NCI-H146 (cell line): ENCODE measurements at regions not wholly inside any gene's neighbourhood (a gene's known extent, or its start where the extent isn't known, plus 50 kb on each side); places are given as distances from the start of the nearest gene placed in this dataset.
"Not testable (repeated sequence)": the region's sequence is repeated elsewhere in the genome, so short reads cannot be mapped to it uniquely, and the experiment has no call there.

ENCODE experiments used
- DNase-seq: peaks from one replicate; lab custom pipeline; 2025; lab: John Stamatoyannopoulos, UW

DNA sequence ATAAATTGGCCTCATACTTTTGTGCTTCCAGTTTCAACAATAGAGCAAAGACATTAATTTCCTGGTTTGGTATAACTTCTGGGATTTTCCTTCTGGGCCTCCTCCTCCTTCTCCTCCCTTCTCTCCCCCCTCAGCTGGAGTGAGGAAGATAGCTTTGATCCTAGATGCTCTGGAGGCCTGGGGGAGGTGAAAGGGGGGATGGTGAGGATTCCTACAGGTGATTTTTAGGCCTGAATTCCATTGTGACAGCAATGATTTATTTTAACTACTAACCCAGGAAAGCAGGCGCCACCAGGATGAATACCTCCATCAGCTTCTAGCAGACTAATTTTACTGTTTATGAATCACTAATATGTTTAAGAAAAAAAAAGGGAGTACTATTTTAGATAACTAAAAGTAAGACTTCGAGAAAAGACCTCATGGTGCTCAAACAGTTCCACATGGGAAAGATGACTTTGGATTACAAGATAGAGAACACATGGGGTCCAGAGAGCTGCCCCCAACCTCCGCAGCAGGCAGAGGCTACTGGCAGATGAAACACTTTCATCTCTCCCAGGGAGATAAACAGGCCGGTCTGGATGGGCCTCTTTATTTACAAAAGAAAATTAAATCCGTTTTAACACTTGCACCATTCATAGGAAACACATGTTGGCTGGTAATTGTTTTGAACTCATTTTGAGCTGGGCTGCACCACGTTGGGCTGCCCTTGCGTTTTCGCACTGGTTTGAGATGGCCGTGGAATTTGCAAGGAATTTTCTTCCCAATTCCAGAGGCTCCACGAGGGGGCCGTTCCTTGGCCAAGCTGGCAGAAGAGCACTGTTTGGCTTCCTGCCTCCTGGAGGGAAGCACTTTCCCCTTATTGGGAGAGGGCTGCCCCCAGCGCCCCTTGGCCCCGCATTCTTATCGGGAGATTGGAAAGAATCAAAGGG is 125.1 kb upstream of the STX18 start:
- DNase-seq: no peak

- DNase-seq: no peak
These were observed 124.3 kb upstream of the STX18 start for GRCh38 chr4:4666187-4666586.

DNA sequence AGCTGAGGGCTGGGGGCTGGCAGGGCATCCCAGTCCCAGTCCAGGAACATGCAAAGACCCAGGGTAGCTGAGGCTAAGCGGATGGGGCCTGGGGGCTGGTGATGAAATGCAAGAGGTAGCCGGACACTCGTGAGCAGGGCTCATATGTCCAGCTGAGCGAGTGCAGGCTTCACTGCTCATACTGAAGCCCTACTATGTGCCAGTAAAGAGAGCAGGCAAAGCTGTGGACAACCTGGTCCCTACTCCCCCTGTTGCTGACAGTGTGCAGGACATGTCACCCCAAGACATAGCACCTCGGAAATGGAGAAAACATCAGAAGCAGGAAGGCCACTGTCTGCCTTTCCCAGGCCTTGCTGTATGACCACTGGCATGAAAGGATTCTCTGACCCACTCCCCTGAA is 122.4 kb upstream of the STX18 start:
- no peak for DNase-seq

- DNase-seq: no peak
These were observed 121.2 kb upstream of the STX18 start for GRCh38 chr4:4663028-4663427.

- DNase-seq: no peak
These were observed 120.4 kb upstream of the STX18 start for GRCh38 chr4:4662230-4662629.

DNA sequence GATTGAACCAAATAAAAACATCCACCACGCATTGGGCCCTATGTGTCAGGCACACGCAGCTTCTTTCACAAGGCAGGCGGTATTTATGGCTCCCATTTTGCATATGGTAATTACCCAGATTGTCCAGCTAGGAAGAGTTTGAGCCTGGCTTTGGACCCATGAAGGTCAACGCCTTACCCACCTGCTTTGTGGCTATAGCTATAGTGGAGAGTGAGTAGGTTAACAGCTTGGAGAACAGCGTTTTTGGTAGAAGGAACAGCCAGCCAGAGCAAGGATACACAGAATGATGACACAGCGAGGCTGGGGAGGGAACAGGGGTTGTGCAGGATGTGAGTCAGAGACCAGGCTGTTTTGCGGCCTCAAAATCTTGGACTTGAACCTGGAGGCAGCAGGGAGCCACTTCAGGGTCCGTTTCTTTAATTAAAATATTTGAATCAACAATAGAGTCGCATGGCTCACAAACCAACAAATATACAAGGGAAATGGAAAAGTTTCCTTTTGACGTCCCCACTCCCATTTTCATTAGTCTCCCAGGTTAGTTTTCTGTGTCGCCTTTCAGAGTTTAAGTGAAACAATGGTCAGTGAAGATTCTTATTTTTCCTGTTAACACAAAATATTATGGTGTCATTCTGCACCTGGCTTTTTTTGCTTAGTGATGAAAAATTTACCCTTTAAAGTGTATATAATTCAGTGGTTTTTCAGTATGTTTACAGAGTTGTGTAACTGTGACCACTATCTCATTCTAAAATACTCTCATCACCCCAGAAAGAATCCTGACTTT is 118.2 kb upstream of the STX18 start:
- DNase-seq: no peak

GRCh38 chr4:4658052-4658451 is 116.2 kb upstream of the STX18 start:
- no peak for DNase-seq

DNA sequence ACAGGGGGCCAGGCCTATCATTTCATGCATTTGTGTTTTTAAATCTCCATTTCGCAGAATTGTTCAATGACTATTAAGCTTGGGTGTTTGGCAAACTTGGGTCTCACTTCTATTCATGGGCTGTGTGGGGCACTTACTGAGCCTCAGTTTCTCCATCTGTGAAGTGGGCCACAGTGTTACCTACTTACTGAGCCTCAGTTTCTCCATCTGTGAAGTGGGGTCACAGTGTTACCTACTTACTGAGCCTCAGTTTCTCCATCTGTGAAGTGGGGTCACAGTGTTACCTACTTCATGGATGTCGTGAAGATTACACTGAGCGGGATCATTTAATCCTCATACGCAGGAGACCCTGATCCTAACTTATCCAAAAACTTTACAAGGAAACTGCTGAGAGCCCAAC is 115.1 kb upstream of the STX18 start:
- DNase-seq: no peak

- DNase-seq: no peak
These were observed 114.1 kb upstream of the STX18 start for GRCh38 chr4:4655901-4656300.

DNA sequence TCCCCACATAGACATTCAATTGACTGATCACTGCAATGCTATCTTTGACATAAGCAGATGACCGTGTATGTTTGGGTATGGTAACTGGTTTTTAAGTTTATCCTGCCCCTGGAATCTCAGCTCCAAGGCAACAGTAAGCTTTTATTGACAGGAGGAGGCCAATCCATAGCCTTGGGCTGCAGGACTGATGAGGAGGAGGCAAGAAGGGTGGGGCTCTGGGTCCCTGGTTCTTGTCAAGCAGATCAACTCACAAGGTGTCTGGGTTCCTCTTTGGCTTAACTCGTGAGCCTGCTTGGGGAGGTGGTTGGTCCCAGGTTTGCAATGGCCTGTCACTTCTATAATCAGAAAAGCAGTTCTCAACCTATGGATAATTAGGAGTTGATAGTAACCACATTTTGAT is 113.2 kb upstream of the STX18 start:
- no peak for DNase-seq

GRCh38 chr4:4651811-4652755 is 110.2 kb upstream of the STX18 start:
- no peak for DNase-seq

GRCh38 chr4:4647041-4647440 is 105.2 kb upstream of the STX18 start:
- DNase-seq: no peak

GRCh38 chr4:4645743-4646142 is 103.9 kb upstream of the STX18 start:
- no peak for DNase-seq

DNA sequence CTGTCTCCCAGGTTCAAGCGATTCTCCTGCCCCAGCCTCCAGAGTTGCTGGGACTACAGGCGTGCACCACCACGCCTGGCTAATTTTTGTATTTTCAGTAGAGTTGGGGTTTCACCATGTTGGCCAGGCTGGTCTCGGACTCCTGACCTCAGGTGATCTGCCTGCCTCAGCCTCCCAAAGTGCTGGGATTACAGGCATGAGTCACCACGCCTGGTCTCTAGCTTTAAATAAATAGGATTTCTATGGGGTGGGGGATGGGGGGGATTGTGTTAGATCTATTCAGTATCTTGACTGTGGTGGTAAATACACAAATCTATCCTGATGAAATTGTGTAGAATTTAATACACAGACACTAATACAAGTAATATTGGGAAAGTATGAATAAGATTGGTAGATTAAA is 102.4 kb upstream of the STX18 start:
- not testable (repeated sequence) for DNase-seq

- not testable (repeated sequence) for DNase-seq
These were observed 101.9 kb upstream of the STX18 start for GRCh38 chr4:4643743-4644142.

DNA sequence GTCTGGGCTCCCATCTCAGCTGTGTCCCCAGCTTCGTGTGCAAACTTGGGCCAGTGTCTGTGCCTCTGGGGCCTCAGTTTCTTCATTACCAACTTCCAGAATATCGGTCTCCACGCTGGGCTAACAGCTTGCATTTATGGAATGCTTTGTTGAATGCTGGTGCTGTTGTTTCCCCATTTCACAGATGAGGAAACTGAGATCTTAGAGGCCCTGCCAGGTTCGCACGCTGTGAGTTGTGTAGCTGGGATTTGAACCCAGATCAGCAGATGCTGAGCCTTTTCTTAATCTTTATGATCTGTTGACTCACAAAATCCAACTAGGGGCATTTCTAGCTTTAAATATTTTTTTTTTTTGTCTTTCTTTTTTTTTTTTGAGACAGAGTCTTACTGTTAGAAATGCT is 101.5 kb upstream of the STX18 start:
- no peak for DNase-seq

DNA sequence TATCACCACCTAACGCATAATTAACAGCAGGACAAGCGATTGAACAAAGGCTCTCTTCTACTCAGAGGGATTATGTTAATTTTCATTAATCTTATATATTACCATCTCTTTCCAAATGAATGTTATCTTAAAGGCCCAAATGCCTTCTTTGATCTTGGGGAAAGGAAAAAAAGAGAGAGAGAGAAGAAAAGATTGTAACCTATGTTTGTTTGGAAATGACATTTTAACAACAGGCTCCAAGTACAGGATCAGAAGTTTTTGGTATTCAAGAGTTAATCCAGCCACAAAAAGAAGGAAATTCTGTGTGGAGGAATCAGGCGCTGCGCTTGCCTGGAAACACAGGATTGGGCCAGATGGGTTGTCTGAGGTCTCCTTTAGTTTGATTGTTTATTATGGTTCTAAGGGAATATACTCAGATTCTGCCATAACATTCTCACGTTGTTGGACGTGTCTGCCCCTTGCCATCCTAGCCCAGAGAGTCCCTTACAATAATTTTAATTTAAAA is 100.7 kb upstream of the STX18 start:
- no peak for DNase-seq

GRCh38 chr4:4641661-4642495 is 100.0 kb upstream of the STX18 start:
- no peak for DNase-seq

DNA sequence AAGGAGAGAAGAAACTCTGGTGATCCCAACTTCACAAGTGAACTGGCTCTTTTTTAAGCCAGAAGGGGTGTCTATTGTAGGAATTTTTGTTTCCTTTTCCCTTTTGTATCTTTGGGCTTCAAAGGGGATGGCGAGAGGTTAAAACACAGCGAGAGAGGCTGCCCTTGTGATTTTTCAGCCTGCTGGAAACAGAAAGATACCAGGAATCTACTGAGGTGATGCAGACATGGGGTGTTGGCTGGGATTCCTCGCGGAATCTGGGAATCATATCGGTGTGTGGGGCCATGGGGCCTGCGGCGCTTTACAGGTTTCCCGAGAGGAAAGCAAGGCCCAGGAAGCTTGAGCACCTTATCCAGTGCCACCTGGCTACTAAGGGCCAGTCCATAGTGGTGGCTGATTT is 99.4 kb upstream of the STX18 start:
- no peak for DNase-seq

DNA sequence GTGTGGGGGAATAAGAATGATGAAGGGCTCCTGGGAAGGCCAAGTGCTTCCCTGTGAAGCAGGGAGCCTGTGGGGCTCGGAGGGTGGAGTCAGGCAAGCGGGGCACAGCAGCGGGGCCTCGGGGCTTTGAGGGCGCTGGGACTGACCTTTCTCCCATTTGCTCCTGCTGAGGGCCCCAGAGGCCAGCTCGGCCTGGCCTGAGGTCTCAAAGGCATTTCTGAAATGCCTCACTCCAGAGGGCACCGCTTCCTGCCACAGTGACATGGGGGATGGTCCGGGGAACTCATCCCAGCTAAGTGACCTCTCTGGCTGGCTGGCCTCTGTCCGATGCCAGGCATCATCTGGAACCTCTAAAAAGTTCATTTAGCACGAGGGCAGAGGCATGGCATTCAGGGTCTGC is 98.8 kb upstream of the STX18 start:
- DNase-seq: no peak

- DNase-seq: no peak
These were observed 97.5 kb upstream of the STX18 start for GRCh38 chr4:4639370-4639769.
